Neutrophil (primary cell): ENCODE measurements at regions not wholly inside any gene's neighbourhood (a gene's known extent, or its start where the extent isn't known, plus 50 kb on each side); places are given as distances from the start of the nearest gene placed in this dataset.

Experiments
- H3K27ac ChIP-seq: fragments of 200-600 bp; sonication (generic); 2 replicates; pipeline ENCODE4 v1.5.1; 2016; ENCODE audit warnings: mild to moderate bottlenecking, moderate library complexity
- H3K27me3 ChIP-seq: fragments of 200-600 bp; sonication (generic); 2 replicates; pipeline ENCODE4 v1.6.0; 2016; ENCODE audit warnings: mild to moderate bottlenecking
- H3K36me3 ChIP-seq: fragments of 200-600 bp; sonication (generic); 2 replicates; pipeline ENCODE4 v1.5.1; 2017
- H3K4me1 ChIP-seq, 2 experiments: fragments of 200-600 bp in 1 of 2; sonication (generic) in 1 of 2; 1 replicate in 1 of 2; 2 replicates in 1 of 2; pipeline versions ENCODE4 v1.5.1 to v1.6.1; 2013 to 2016; ENCODE audit warnings: low read depth in 1 of 2, low read length in 1 of 2, mild to moderate bottlenecking in 1 of 2, moderate library complexity in 1 of 2; ENCODE audit not compliant: control insufficient read depth in 1 of 2, insufficient read depth in 1 of 2
- H3K4me3 ChIP-seq, 2 experiments: fragments of 200-600 bp in 1 of 2; sonication (generic) in 1 of 2; 1 replicate in 1 of 2; 2 replicates in 1 of 2; pipeline ENCODE4 v1.5.1; 2013 to 2016; ENCODE audit warnings: low read depth in 1 of 2, low read length in 1 of 2, mild to moderate bottlenecking in 1 of 2, moderate library complexity in 1 of 2
- H3K9me3 ChIP-seq: fragments of 200-600 bp; sonication (generic); 2 replicates; pipeline ENCODE4 v1.5.1; 2016
- TF ChIP-seq, protein P1 (sequence below): fragments of 200-600 bp; sonication (generic); IDR thresholded peaks from 2 replicates; pipeline ENCODE4 v1.5.1; 2016; ENCODE audit warnings: antibody characterized with exemption

DNA sequence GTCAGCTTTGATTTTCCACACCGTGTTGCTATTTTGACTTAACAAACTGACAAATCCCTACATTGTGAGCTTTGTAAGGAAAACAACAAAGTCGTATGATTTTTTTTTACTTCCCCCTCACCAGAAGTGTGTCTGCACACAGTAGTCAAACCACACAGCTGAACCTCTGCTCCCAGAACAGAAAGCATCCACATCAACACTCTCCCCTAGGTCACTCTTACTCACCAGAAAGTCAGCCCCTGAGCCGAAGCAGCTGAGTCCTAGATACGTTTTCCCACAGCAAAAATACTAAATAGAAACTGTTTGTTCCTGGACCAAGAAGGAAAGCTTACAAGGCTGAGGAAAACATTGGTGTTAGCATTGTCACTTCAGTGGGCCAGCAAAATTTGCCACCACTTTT lies 305.7 kb downstream of the DHX15 start:
- Histone ChIP-seq H3K4me1 (no peaks in the 10 kb centered on the region), H3K27me3 (no peaks in the 10 kb centered on the region), H3K27ac (no peak overlapping the region), H3K9me3 (no peaks in the 10 kb centered on the region), H3K4me3 (no peak overlapping the region), H3K36me3 (no peaks in the 10 kb centered on the region)
- TF ChIP-seq, protein P1, sequence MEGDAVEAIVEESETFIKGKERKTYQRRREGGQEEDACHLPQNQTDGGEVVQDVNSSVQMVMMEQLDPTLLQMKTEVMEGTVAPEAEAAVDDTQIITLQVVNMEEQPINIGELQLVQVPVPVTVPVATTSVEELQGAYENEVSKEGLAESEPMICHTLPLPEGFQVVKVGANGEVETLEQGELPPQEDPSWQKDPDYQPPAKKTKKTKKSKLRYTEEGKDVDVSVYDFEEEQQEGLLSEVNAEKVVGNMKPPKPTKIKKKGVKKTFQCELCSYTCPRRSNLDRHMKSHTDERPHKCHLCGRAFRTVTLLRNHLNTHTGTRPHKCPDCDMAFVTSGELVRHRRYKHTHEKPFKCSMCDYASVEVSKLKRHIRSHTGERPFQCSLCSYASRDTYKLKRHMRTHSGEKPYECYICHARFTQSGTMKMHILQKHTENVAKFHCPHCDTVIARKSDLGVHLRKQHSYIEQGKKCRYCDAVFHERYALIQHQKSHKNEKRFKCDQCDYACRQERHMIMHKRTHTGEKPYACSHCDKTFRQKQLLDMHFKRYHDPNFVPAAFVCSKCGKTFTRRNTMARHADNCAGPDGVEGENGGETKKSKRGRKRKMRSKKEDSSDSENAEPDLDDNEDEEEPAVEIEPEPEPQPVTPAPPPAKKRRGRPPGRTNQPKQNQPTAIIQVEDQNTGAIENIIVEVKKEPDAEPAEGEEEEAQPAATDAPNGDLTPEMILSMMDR: no peak

DNA sequence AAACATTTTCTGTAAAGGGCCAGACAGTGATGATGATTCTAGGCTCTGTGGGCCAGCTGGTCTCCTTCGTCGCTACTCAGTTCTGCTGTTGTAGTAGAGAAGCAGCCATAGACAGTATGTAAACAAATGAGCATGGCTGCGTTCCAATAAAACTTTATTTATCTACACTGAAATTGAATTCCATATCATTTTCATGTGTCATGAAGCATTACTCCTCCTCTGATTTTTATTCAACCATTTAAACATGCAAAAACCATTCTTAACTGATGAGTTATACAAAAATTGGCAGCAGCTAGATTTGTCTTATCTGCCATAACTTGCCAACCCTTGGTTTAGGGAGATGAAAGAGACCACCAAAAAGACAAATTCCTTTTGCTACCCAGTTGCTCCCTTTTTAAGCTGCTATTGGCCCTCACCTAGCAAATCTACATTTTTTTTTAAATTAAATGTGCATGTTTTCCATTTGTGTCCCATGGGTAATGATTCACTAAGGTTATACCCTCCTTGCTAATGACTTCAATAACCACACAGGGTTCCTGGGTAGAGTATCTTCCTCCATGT lies 309.9 kb downstream of the DHX15 start:
- no peaks in the 10 kb centered on the region for H3K4me1 ChIP-seq
- no peak overlapping the region for H3K27ac ChIP-seq
- H3K27me3 ChIP-seq: no peaks in the 10 kb centered on the region
- no peaks in the 10 kb centered on the region for H3K36me3 ChIP-seq
- no peaks in the 10 kb centered on the region for H3K9me3 ChIP-seq
- H3K4me3 ChIP-seq: no peak overlapping the region
- TF ChIP-seq, protein P1: no peak

DNA sequence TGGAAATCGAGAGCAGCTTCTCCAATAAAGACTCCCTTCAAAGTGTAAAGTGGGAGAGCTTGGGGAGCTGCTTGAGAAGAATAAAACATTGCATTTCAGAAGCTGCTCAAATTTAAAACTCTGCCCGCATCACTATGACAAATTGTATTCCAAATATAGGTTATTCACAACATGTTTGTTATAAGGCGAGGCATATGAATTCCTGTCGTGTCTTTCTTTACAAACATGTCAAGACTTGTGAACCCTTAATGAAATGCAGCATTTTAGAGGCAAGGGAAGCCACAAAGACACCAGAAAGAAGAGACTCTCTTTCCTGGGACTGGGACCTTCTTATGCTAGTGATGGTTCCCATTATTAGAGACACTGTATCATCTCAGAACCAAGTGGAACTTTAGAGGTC lies 311.2 kb downstream of the DHX15 start:
- no peak overlapping the region for H3K27ac ChIP-seq
- H3K4me1 ChIP-seq: no peaks in the 10 kb centered on the region
- TF ChIP-seq, protein P1: no peak
- H3K36me3 ChIP-seq: no peaks in the 10 kb centered on the region
- H3K4me3 ChIP-seq: no peak overlapping the region
- no peaks in the 10 kb centered on the region for H3K9me3 ChIP-seq
- H3K27me3 ChIP-seq: no peaks in the 10 kb centered on the region

DNA sequence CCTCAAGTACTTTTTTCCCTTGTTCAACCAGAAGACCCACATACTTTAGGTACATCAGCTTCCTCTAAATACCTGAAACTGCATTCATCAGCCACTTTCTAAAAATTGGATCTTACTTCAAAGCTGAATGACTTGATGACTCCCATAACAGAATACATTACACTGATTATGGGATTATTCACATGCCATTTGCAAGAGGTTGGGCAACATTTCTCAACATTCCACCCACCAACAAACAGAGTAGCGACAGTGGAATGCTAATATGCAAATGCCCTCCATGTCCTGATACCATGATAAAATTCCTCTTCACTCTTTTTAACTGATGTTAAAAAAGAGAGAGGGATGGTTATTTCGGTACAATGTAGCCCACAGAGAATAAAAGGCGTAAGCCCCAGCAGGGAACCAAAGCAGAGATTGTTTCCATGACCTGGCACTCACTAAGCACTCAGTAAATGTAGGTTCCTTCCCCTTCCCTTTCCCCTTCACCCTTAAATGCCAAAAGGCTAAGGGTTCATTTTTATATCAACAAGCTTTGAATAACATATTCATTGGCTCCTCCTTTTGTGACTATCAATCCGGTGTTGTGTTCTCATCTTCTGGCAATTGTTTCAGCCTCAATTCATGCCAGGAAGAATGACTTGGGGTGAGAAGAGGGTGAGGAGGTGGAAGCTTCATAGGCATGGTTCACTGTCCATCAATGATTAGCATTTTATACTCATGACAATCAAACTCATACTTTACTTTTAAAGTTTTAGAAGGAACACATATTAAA lies 317.2 kb downstream of the DHX15 start:
- no peak overlapping the region for H3K27ac ChIP-seq
- no peaks in the 10 kb centered on the region for H3K27me3 ChIP-seq
- H3K36me3 ChIP-seq: no peaks in the 10 kb centered on the region
- H3K9me3 ChIP-seq: no peaks in the 10 kb centered on the region
- TF ChIP-seq, protein P1: no peak
- no peak overlapping the region for H3K4me3 ChIP-seq
- no peaks in the 10 kb centered on the region for H3K4me1 ChIP-seq

DNA sequence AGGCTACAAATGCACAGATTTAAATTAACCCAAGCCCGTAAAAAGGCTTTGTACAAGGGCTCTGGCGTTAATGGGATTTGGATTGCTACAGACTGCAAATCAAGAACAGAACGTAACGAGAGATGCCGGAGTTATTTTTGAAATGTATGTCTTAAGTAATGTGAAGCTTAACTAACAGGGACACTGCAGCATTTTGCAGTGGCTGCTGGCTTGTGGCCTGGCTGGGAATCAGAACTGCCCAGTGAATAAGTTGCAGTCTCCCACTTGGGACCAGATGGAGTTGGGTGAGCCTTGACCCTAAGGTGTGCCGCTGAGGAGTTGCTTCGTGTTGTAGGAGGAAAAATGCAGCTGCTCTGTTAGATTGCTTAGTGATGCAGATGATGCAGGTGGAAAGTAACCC lies 318.4 kb downstream of the DHX15 start:
- TF ChIP-seq, protein P1: no peak
- no peaks in the 10 kb centered on the region for H3K4me1 ChIP-seq
- H3K4me3 ChIP-seq: no peak overlapping the region
- no peaks in the 10 kb centered on the region for H3K36me3 ChIP-seq
- no peak overlapping the region for H3K27ac ChIP-seq
- no peaks in the 10 kb centered on the region for H3K27me3 ChIP-seq
- no peaks in the 10 kb centered on the region for H3K9me3 ChIP-seq
